NCI-H2081 treated with DMSO at 0.1 percent for 48 hours (cell line): ENCODE measurements at regions not wholly inside any gene's neighbourhood (a gene's known extent, or its start where the extent isn't known, plus 50 kb on each side); places are given as distances from the start of the nearest gene placed in this dataset.

Experiments used
- DNase-seq: peaks from one replicate; lab custom pipeline; 2025; lab: John Stamatoyannopoulos, UW

DNA sequence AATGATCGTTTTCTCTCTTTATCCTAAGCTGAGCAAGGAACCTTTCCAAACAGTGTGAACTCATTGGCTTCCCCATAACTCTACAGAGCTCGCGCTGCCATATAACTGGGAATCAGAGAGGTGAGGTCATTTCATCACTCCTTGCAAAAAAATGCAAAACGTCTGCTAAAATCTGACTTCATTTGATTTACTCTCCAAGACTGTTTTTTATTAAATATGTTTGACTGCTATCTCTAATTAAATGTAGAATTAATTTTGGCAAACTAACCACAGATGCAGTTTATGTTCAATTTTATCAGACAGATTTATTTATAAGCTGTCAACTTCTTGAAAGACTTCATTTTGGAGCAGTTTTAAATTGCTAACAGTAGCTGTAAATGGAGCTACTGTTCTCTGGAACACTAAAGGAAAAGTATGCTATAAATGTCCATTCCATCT lies 131.6 kb upstream of the SOX5 start:
- no peak for DNase-seq

DNA sequence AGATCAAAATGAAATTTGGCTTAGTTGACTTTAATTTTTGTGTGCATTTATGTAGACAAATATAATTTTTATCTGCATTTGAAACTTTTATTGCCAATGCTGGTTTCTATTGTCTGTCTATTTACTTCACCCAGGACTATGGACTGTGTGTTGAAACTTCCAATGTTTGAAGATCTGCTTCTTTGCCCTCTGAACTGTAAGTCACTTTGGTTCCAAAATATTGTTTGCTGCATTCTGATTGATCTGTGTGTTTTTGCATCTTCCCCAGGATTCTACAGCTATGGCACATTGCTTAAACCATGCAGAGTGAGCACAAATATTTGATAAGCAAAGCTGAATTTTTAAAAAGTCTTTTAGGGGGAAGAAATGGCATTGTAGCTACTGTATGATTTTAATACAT lies 131.0 kb upstream of the SOX5 start:
- no peak for DNase-seq

DNA sequence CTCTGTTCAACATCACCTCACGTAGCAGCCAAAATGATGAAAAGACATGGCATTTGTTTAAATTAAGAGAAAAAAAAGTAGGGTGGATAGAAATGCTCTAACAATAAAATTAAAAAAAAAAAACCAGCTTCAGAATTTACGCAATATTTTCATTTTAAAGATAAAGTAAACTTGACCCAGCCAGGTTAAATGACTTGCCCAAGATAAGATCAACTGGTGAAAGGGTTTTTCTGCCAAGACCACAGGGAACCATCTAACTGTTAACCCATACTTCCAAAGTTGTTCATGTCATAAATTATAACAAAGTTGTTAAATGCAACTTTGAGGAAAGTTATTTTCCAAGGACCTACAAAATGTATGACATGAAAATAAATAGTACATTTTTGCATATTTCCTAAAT lies 129.6 kb upstream of the SOX5 start:
- no peak for DNase-seq

- DNase-seq, result no peak
Measured at GRCh38 chr12:24078318-24078765, 128.9 kb upstream of the SOX5 start.

DNA sequence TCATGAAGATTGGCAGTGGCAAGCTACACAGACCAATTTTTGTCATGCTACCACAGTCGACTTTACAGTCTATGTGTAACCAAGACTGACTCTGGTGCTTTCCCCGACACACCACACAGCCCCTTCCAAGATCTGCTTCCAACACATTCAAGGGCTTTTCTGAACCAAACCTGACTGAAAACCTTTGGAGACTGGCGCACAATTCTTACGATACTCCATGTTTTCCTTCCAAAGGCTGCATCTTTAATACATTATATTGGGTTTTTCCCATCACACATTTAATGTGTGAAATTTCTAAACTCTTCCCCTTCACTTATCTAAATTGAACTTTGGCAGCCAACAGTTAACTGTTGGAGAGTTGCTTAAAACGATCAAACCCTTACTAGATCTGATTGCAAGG lies 127.7 kb upstream of the SOX5 start:
- no peak for DNase-seq

- DNase-seq, result no peak
Measured at GRCh38 chr12:24075650-24076049, 126.2 kb upstream of the SOX5 start.

DNA sequence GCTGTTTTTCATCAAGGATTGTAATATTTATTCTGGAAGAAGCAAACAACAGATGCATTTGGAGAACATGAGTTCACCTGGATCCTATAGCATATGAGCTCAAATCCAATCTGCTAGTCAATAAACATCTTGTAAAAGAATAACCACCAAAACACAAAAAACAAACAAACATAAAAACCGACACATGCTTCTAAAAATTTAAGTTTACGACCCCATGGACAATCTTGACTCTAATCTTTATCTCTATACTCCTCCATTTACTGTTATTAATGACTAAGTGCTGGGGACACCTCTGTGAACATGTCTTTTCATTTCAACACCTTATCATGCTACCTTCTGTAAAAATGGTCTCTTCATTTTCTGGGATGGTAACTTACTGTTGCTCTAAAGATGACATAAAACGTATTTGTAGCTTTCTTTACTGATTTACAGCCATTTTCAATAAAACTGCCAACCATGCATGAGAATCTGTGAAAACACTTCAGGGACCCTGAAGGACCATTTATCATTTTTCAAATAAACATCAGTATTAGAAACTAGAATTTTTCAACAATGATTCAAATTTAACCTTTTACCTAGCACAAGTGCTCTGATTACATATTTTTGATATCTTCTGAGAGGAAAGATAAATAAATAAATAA lies 123.8 kb upstream of the SOX5 start:
- DNase-seq, result no peak

DNA sequence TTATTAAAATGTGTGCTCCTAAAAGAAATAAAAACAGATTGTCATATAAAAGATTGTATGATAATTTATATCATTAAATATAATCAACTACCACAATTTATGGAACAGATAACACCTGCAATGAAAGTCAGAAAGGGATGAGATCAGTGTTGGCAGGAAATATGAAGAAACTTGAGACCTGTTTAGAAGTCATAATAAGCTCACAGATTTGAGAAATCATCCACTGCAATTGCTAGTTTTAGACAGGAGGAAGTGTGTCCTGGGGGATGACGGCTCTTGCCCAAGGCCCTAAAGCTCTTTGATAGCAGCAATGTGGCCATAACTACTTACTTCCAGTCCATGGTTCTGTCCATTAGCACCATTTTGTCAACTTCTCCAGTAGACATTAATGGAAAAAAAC lies 122.8 kb upstream of the SOX5 start:
- DNase-seq, result no peak

- no peak for DNase-seq
Measured at GRCh38 chr12:24071842-24072241, 122.4 kb upstream of the SOX5 start.

- DNase-seq, result peak; percentile 76
Measured at GRCh38 chr12:24069532-24070395, 120.3 kb upstream of the SOX5 start.

DNA sequence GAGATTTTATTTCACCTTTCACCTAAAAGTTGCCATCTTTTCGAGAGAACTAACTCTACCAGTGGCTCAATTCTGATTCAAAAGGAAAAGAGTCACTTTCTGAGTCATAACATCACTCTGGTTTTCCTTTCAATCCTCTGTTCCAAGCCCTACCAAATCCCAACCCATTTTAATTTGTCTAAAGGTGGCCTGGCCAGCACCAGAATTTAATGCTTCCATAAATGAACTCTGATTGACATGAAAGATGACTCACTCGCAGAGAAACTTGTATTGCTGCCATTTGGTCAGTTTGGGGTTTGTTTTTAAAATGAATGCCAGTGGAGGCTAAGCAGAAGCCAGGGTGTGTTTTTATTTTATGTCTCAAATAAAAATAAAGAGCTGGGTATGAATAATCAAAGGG lies 117.4 kb upstream of the SOX5 start:
- no peak for DNase-seq

- DNase-seq, result no peak
Measured at GRCh38 chr12:24066097-24066496, 116.6 kb upstream of the SOX5 start.

- DNase-seq, result no peak
Measured at GRCh38 chr12:24062642-24063245, 113.3 kb upstream of the SOX5 start.

DNA sequence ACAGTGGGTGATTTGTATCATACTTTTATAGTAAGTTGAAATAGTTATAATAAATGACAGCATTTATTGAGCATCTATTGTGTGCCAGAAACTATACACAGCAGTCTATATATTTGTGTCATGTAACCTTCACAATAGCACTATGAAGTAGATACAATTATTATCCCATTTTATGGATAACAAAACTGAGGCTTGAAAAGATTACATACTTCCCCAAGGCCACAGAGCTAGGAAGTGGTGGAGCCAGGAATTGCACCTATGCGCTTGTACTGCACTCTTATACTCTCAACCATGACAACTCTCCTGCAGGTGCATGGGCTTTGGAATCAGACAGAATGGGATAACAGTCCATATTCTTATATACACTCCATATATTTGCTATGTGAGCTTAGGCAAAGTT lies 110.6 kb upstream of the SOX5 start:
- no peak for DNase-seq

- DNase-seq, result no peak
Measured at GRCh38 chr12:24057920-24058476, 108.5 kb upstream of the SOX5 start.

DNA sequence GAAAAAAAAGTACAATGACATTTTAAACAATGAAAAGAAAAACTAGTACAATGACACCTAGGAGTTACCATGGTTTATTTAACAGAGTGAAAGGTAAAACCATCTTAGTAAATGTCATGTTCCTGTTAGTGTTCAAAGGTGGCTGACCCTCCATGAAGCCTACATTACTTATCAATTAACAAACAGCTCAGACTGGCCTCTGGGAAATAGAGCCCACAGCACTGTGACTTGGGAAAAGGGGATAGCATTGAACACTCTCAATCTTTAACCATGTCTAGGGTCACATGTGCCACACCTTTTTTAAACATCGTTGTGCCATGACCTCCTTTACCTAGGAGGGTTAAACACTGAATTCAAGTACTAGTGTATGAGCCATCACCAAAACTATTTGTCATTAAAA lies 106.3 kb upstream of the SOX5 start:
- no peak for DNase-seq

- no peak for DNase-seq
Measured at GRCh38 chr12:24054416-24054815, 104.9 kb upstream of the SOX5 start.

DNA sequence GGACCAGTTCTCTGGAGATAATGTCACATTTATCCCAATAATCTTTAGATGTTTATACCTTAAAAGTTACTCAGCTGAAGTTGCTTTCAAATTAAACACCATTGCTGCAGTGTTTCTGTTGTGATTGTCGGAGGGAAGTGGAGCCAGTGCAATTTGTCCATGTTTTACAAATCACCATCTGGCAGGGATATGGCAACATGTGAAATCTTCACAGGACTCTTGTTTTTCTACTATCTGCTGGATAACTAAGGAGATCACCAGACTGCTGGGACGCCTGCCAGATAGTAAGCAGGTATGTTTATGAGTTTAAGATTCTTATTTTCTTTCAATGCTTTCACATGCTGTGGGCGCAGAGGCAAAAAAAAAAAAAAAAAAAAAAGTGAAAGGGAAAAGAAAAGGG lies 100.3 kb upstream of the SOX5 start:
- DNase-seq, result no peak

DNA sequence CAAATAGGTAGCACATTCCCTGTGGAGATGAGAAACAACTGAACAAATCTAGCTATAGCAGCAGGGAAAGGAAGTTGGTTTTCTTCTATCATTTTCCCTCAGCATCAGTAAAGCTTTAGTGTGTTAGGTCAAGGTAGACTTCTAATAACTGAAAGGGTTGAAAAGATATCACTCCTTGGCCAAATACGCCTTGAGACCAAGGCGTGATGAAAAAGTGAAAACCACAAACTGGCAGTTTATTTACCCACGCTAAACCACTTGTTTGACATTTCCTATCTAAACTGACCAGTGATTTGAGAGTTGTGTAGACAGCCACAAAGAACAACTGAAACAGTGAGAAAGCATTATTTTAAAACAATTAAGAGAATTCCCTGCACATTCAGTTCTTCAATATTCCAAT lies 99.6 kb upstream of the SOX5 start:
- DNase-seq, result no peak

DNA sequence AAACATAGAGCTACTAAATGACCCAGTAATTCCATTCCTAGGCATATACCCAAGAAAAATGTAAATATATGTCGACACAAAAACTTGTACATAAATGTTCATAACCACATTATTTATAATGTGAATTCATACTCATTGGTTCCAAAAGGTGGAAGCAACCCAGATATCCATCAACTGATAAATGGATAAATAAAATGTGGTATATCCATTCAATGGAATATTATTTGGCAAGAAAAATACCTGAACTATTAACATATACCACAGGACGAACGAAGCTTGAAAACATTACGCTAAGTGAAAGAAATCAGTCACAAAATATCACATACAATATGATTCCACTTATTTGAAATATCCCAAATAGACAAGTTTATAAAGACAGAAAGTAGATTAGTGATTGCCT lies 99.0 kb upstream of the SOX5 start:
- no peak for DNase-seq

DNA sequence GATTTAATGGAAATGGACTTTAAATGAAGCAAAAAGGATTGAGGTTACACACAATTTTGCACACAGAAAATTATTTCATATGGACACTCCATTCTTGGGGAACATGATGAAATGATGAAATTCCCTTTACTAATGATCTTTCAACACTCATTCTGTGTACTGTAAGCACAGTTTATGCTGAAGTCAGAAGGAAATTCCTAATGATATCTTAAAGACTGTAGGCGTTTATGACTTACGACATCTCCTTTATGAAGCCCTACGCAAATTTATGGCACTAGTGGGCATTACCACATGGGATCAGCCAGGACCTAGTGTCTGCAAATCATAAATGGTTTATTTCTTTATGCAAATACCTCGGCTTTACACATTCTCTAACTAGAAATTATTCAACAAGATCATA lies 97.9 kb upstream of the SOX5 start:
- DNase-seq, result no peak

GRCh38 chr12:24045816-24046257 lies 96.4 kb upstream of the SOX5 start:
- DNase-seq, result no peak
